Chondrocyte (in vitro differentiated cells): ENCODE measurements at regions not wholly inside any gene's neighbourhood (a gene's known extent, or its start where the extent isn't known, plus 50 kb on each side); places are given as distances from the start of the nearest gene placed in this dataset.
"Not testable (repeated sequence)": the region's sequence is repeated elsewhere in the genome, so short reads cannot be mapped to it uniquely, and the experiment has no call there.

ENCODE experiments used
- DNase-seq: peaks from one replicate; pipeline ENCODE4 v3.0.0; 2021; ENCODE audit warnings: mixed read lengths, low spot score
- H3K27ac Mint-ChIP-seq: one replicate; pipeline ENCODE4 v1.8.0; 2021; ENCODE audit warnings: mild to moderate bottlenecking, moderate library complexity, mixed read lengths; ENCODE audit not compliant: unreplicated experiment
- H3K27me3 Mint-ChIP-seq: 2 replicates; pipeline ENCODE4 v1.8.0; 2021; ENCODE audit warnings: low read depth, mixed read lengths
- H3K36me3 Mint-ChIP-seq: 2 replicates; pipeline ENCODE4 v1.8.0; 2021; ENCODE audit warnings: low read depth, mixed read lengths
- H3K4me1 Mint-ChIP-seq: 2 replicates; pipeline ENCODE4 v1.8.0; 2021; ENCODE audit warnings: low read depth, mild to moderate bottlenecking, mixed read lengths
- H3K4me3 Mint-ChIP-seq: one replicate; pipeline ENCODE4 v1.8.0; 2021; ENCODE audit warnings: mild to moderate bottlenecking, moderate library complexity, mixed read lengths; ENCODE audit not compliant: unreplicated experiment
- H3K9me3 Mint-ChIP-seq: 2 replicates; pipeline ENCODE4 v1.8.0; 2021; ENCODE audit warnings: low read depth, mixed read lengths
- CTCF ChIP-seq: fragments of 200-600 bp; sonication (generic); IDR thresholded peaks from 2 replicates; pipeline ENCODE4 v1.5.0; 2021; ENCODE audit warnings: antibody characterized with exemption, mild to moderate bottlenecking, moderate library complexity

DNA sequence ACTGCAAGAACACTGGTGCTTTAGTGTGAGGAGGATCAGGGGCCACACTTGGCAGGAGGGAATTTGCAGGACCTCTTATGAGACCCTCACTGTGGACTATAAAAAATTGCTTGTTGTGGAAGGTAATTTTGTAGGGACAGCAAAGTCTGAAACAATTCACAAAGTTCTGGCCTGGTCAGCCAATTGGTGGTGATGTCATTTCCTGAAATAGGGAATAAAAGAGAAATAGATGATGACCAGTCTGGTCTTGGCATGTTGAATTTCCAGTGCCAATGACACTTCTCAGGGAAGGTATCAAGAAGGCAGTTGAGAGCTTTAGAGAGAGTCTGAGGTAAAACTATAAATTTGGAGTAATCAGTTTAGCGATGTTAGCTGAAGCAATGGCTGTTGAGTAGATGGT lies 129.3 kb upstream of the LMNTD1 start:
- H3K27me3 Mint-ChIP-seq, result no peaks in the 10 kb centered on the region
- no peaks in the 10 kb centered on the region for H3K36me3 Mint-ChIP-seq
- TF ChIP-seq CTCF, result no peak
- H3K4me1 Mint-ChIP-seq, result no peaks in the 10 kb centered on the region
- DNase-seq, result no peak
- H3K4me3 Mint-ChIP-seq, result no peak overlapping the region
- H3K9me3 Mint-ChIP-seq, result peaks cover 3% of the 10 kb centered on the region
- H3K27ac Mint-ChIP-seq, result no peak overlapping the region

- no peak for DNase-seq
- Mint-ChIP-seq H3K9me3 (peaks cover 3% of the 10 kb centered on the region), H3K27me3 (no peaks in the 10 kb centered on the region), H3K36me3 (no peaks in the 10 kb centered on the region), H3K27ac (no peak overlapping the region), H3K4me3 (no peak overlapping the region), H3K4me1 (no peaks in the 10 kb centered on the region)
- TF ChIP-seq CTCF, result no peak
Measured at GRCh38 chr12:25684070-25684469, 131.0 kb upstream of the LMNTD1 start.

- Mint-ChIP-seq H3K9me3 (peaks cover 3% of the 10 kb centered on the region), H3K36me3 (no peaks in the 10 kb centered on the region), H3K4me3 (no peak overlapping the region), H3K4me1 (peaks cover 17% of the 10 kb centered on the region), H3K27me3 (no peaks in the 10 kb centered on the region), H3K27ac (no peak overlapping the region)
- peak; percentile 87 for DNase-seq
- TF ChIP-seq CTCF, result no peak
Measured at GRCh38 chr12:25686351-25686750, 133.3 kb upstream of the LMNTD1 start.

DNA sequence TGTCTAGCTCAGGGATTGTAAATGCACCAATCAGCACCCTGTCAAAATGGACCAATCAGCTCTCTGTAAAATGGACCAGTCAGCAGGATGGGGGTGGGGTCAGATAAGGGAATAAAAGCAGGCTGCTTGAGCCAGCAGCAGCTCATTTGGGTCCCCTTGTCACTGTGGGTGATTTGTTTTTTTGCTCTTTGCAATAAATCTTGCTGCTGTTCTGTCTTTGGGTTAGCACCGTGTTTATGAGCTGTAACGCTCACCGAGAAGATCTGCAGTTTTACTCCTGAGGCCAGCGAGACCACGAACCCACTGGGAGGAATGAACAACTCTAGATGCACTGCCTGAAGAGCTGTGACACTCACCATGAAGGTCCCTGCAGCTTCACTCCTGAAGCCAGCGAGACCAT lies 134.1 kb upstream of the LMNTD1 start:
- H3K36me3 Mint-ChIP-seq, result no peaks in the 10 kb centered on the region
- no peak for DNase-seq
- H3K27ac Mint-ChIP-seq, result no peak overlapping the region
- H3K9me3 Mint-ChIP-seq, result peaks cover 3% of the 10 kb centered on the region
- H3K27me3 Mint-ChIP-seq, result no peaks in the 10 kb centered on the region
- peaks cover 26% of the 10 kb centered on the region for H3K4me1 Mint-ChIP-seq
- no peak for TF ChIP-seq CTCF
- H3K4me3 Mint-ChIP-seq, result no peak overlapping the region

GRCh38 chr12:25688851-25689250 lies 135.8 kb upstream of the LMNTD1 start:
- not testable (repeated sequence) for H3K27ac Mint-ChIP-seq, H3K4me3 Mint-ChIP-seq, DNase-seq, H3K36me3 Mint-ChIP-seq, H3K27me3 Mint-ChIP-seq, H3K9me3 Mint-ChIP-seq
- H3K4me1 Mint-ChIP-seq, result peaks cover 37% of the 10 kb centered on the region

DNA sequence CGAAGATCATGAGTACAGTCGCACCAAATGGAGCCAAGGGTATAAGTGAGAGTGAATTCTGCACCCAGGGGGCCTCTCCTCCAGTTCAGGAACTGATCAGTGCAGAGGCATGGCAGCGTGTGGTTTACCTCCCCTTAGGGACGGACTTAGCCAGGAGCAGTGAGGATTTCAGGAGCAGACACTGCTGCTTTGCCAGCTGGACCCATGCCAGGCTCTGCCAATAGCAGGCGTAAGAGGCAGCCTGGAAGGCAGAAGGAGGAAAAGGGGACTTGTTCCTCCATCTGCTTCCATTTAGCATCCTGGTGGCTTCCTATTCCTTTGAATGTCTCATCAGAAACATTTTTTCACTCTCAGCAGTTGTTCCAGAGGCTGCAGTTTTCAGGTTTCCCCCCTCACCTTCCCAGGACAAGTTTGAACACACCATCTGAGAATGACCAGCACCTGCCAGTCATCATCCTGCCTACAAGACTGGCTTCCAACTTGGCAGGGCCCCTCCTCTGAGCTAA lies 137.0 kb upstream of the LMNTD1 start:
- H3K27ac Mint-ChIP-seq, result no peak overlapping the region
- DNase-seq, result no peak
- TF ChIP-seq CTCF, result no peak
- no peaks in the 10 kb centered on the region for H3K27me3 Mint-ChIP-seq
- no peak overlapping the region for H3K4me3 Mint-ChIP-seq
- H3K9me3 Mint-ChIP-seq, result no peaks in the 10 kb centered on the region
- H3K4me1 Mint-ChIP-seq, result peaks cover 41% of the 10 kb centered on the region
- H3K36me3 Mint-ChIP-seq, result no peaks in the 10 kb centered on the region
